ENCODE measurements at regions not wholly inside any gene's neighbourhood (a gene's known extent, or its start where the extent isn't known, plus 50 kb on each side); places are given as distances from the start of the nearest gene placed in this dataset.
"Not testable (repeated sequence)": the region's sequence is repeated elsewhere in the genome, so short reads cannot be mapped to it uniquely, and the experiment has no call there.

- Histone ChIP-seq H3K9me3 (ENCODE audit: control insufficient read depth, low read length) (no peaks in the 10 kb centered on the region), H3K27ac (ENCODE audit: insufficient read depth, low read length, poor library complexity, severe bottlenecking) (no peak overlapping the region), H3K4me1 (ENCODE audit: control insufficient read depth, insufficient read depth, low read length, poor library complexity, severe bottlenecking) (no peaks in the 10 kb centered on the region), H3K36me3 (ENCODE audit: control insufficient read depth, insufficient read depth, low read length) (no peaks in the 10 kb centered on the region), H3K27me3 (replicated peaks; ENCODE audit: control insufficient read depth, insufficient read depth, low read length, poor library complexity, severe bottlenecking) (no peaks in the 10 kb centered on the region), H3K4me3 (ENCODE audit: insufficient read depth, low read depth, low read length, poor library complexity, severe bottlenecking) (no peak overlapping the region)
- DNase-seq: no peak
Observed at GRCh38 chr7:131151034-131151433, 176.6 kb upstream of the MKLN1 start.

GRCh38 chr7:131152766-131153165, 174.9 kb upstream of the MKLN1 start:
- Histone ChIP-seq H3K36me3 (ENCODE audit: control insufficient read depth, insufficient read depth, low read length) (no peaks in the 10 kb centered on the region), H3K27me3 (replicated peaks; ENCODE audit: control insufficient read depth, insufficient read depth, low read length, poor library complexity, severe bottlenecking) (no peaks in the 10 kb centered on the region), H3K9me3 (ENCODE audit: control insufficient read depth, low read length) (no peaks in the 10 kb centered on the region), H3K27ac (ENCODE audit: insufficient read depth, low read length, poor library complexity, severe bottlenecking) (no peak overlapping the region), H3K4me3 (ENCODE audit: insufficient read depth, low read depth, low read length, poor library complexity, severe bottlenecking) (no peak overlapping the region), H3K4me1 (ENCODE audit: control insufficient read depth, insufficient read depth, low read length, poor library complexity, severe bottlenecking) (no peaks in the 10 kb centered on the region)
- no peak for DNase-seq

GRCh38 chr7:131154380-131154779, 173.3 kb upstream of the MKLN1 start:
- no peaks in the 10 kb centered on the region for H3K9me3 ChIP-seq (ENCODE audit: control insufficient read depth, low read length)
- no peaks in the 10 kb centered on the region for H3K4me1 ChIP-seq (ENCODE audit: control insufficient read depth, insufficient read depth, low read length, poor library complexity, severe bottlenecking)
- H3K27me3 ChIP-seq (replicated peaks; ENCODE audit: control insufficient read depth, insufficient read depth, low read length, poor library complexity, severe bottlenecking): no peaks in the 10 kb centered on the region
- no peak overlapping the region for H3K27ac ChIP-seq (ENCODE audit: insufficient read depth, low read length, poor library complexity, severe bottlenecking)
- no peaks in the 10 kb centered on the region for H3K36me3 ChIP-seq (ENCODE audit: control insufficient read depth, insufficient read depth, low read length)
- no peak overlapping the region for H3K4me3 ChIP-seq (ENCODE audit: insufficient read depth, low read depth, low read length, poor library complexity, severe bottlenecking)
- DNase-seq: no peak

- Histone ChIP-seq H3K9me3 (ENCODE audit: control insufficient read depth, low read length) (no peaks in the 10 kb centered on the region), H3K27me3 (replicated peaks; ENCODE audit: control insufficient read depth, insufficient read depth, low read length, poor library complexity, severe bottlenecking) (no peaks in the 10 kb centered on the region), H3K4me3 (ENCODE audit: insufficient read depth, low read depth, low read length, poor library complexity, severe bottlenecking) (no peak overlapping the region), H3K36me3 (ENCODE audit: control insufficient read depth, insufficient read depth, low read length) (no peaks in the 10 kb centered on the region), H3K4me1 (ENCODE audit: control insufficient read depth, insufficient read depth, low read length, poor library complexity, severe bottlenecking) (no peaks in the 10 kb centered on the region), H3K27ac (ENCODE audit: insufficient read depth, low read length, poor library complexity, severe bottlenecking) (no peak overlapping the region)
- no peak for DNase-seq
Observed at GRCh38 chr7:131157530-131158243, 170.0 kb upstream of the MKLN1 start.

DNA sequence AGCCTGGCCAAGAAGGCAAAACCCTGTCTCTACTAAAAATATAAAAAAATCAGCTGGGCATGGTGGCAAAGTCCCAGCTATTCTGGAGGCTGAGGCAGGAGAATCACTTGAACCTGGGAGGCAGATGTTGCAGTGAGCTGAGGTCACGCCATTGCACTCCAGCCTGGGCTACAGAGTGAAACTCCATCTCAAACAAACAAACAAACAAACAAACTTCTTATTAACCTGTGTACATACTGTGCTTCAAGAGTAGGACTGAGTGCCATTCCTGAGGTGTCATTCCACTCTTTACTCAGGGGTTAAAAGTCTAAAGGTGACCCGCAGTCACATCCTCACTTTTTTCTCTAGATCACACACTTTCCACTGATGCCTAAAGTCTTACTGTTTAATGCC, 169.4 kb upstream of the MKLN1 start:
- DNase-seq; H3K27me3 ChIP-seq (replicated peaks; ENCODE audit: control insufficient read depth, insufficient read depth, low read length, poor library complexity, severe bottlenecking); H3K9me3 ChIP-seq (ENCODE audit: control insufficient read depth, low read length); H3K36me3 ChIP-seq (ENCODE audit: control insufficient read depth, insufficient read depth, low read length); H3K4me1 ChIP-seq (ENCODE audit: control insufficient read depth, insufficient read depth, low read length, poor library complexity, severe bottlenecking); H3K4me3 ChIP-seq (ENCODE audit: insufficient read depth, low read depth, low read length, poor library complexity, severe bottlenecking); H3K27ac ChIP-seq (ENCODE audit: insufficient read depth, low read length, poor library complexity, severe bottlenecking): not testable (repeated sequence)

GRCh38 chr7:131159961-131160361, 167.7 kb upstream of the MKLN1 start:
- Histone ChIP-seq H3K9me3 (ENCODE audit: control insufficient read depth, low read length) (no peaks in the 10 kb centered on the region), H3K36me3 (ENCODE audit: control insufficient read depth, insufficient read depth, low read length) (no peaks in the 10 kb centered on the region), H3K27me3 (replicated peaks; ENCODE audit: control insufficient read depth, insufficient read depth, low read length, poor library complexity, severe bottlenecking) (no peaks in the 10 kb centered on the region), H3K4me3 (ENCODE audit: insufficient read depth, low read depth, low read length, poor library complexity, severe bottlenecking) (no peak overlapping the region), H3K27ac (ENCODE audit: insufficient read depth, low read length, poor library complexity, severe bottlenecking) (no peak overlapping the region), H3K4me1 (ENCODE audit: control insufficient read depth, insufficient read depth, low read length, poor library complexity, severe bottlenecking) (no peaks in the 10 kb centered on the region)
- DNase-seq: no peak

- H3K27me3 ChIP-seq (replicated peaks; ENCODE audit: control insufficient read depth, insufficient read depth, low read length, poor library complexity, severe bottlenecking): no peaks in the 10 kb centered on the region
- H3K27ac ChIP-seq (ENCODE audit: insufficient read depth, low read length, poor library complexity, severe bottlenecking): no peak overlapping the region
- no peak overlapping the region for H3K4me3 ChIP-seq (ENCODE audit: insufficient read depth, low read depth, low read length, poor library complexity, severe bottlenecking)
- DNase-seq: no peak
- no peaks in the 10 kb centered on the region for H3K9me3 ChIP-seq (ENCODE audit: control insufficient read depth, low read length)
- no peaks in the 10 kb centered on the region for H3K4me1 ChIP-seq (ENCODE audit: control insufficient read depth, insufficient read depth, low read length, poor library complexity, severe bottlenecking)
- H3K36me3 ChIP-seq (ENCODE audit: control insufficient read depth, insufficient read depth, low read length): no peaks in the 10 kb centered on the region
Observed at GRCh38 chr7:131161103-131161502, 166.6 kb upstream of the MKLN1 start.

DNA sequence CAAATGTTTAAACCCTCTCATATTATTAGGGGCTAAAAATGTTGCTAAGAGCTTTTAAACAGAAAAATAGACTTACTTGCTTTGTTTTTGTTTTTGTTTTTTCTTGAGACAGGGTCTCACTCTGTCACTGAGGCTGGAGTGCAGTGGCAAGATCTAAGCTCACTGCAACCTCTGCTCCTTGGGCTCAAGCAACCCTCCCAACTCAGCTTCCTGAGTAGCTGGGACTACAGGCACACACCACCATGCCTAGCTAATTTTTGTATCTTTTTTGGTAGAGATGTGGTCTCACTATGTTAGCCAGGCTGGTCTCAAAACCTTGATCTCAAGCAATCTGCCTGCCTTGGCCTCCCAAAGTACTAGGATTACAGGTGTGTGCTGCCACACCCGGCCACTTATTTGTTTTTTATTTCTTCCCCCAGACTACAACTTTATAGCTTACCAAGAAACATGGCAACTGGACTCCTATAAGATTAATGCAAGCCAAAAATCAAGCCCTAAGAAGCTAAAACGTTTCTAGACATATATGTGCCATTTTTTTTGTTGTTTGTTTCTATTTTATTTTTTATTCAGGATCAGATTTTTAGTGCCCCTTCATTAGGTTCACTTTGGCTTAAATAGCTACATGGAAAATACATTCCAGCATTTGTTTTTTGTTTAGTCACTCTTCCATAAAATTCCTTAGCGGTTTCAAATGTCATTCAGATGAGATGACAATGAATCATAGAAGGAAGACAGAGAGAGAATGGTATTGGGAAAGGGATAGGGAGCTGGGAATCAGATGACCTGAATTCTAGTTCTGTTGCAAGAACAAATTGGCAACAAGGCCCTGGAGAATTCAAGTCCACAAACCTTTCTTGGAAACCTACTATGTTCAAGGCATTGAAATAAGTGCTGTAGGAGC, 163.4 kb upstream of the MKLN1 start:
- no peaks in the 10 kb centered on the region for H3K4me1 ChIP-seq (ENCODE audit: control insufficient read depth, insufficient read depth, low read length, poor library complexity, severe bottlenecking)
- H3K27me3 ChIP-seq (replicated peaks; ENCODE audit: control insufficient read depth, insufficient read depth, low read length, poor library complexity, severe bottlenecking): no peaks in the 10 kb centered on the region
- H3K27ac ChIP-seq (ENCODE audit: insufficient read depth, low read length, poor library complexity, severe bottlenecking): no peak overlapping the region
- no peak for DNase-seq
- no peaks in the 10 kb centered on the region for H3K36me3 ChIP-seq (ENCODE audit: control insufficient read depth, insufficient read depth, low read length)
- H3K4me3 ChIP-seq (ENCODE audit: insufficient read depth, low read depth, low read length, poor library complexity, severe bottlenecking): no peak overlapping the region
- H3K9me3 ChIP-seq (ENCODE audit: control insufficient read depth, low read length): no peaks in the 10 kb centered on the region

DNA sequence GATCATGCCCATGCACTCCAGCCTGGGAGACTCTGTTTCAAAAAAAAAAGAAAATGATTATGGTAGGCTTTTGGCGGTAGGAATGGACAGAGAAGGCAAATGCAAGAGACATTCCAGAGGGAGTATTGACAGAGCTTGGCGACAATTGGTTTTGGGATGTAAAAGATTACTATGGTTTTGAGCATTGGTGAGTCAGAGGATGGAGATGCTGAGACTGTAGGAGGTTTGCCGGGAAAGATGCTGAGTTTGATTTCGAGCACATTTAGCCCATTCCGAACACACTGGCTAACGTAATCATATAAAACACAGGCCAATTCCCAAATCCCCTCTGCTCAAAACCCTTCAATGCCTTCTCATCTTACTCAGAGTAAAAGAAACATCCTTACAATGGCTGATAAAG, 161.6 kb upstream of the MKLN1 start:
- Histone ChIP-seq H3K36me3 (ENCODE audit: control insufficient read depth, insufficient read depth, low read length) (no peaks in the 10 kb centered on the region), H3K27me3 (replicated peaks; ENCODE audit: control insufficient read depth, insufficient read depth, low read length, poor library complexity, severe bottlenecking) (no peaks in the 10 kb centered on the region), H3K27ac (ENCODE audit: insufficient read depth, low read length, poor library complexity, severe bottlenecking) (no peak overlapping the region), H3K9me3 (ENCODE audit: control insufficient read depth, low read length) (no peaks in the 10 kb centered on the region), H3K4me1 (ENCODE audit: control insufficient read depth, insufficient read depth, low read length, poor library complexity, severe bottlenecking) (no peaks in the 10 kb centered on the region), H3K4me3 (ENCODE audit: insufficient read depth, low read depth, low read length, poor library complexity, severe bottlenecking) (no peak overlapping the region)
- DNase-seq: no peak
